ENCODE measurements at regions not wholly inside any gene's neighbourhood (a gene's known extent, or its start where the extent isn't known, plus 50 kb on each side); places are given as distances from the start of the nearest gene placed in this dataset.

DNA sequence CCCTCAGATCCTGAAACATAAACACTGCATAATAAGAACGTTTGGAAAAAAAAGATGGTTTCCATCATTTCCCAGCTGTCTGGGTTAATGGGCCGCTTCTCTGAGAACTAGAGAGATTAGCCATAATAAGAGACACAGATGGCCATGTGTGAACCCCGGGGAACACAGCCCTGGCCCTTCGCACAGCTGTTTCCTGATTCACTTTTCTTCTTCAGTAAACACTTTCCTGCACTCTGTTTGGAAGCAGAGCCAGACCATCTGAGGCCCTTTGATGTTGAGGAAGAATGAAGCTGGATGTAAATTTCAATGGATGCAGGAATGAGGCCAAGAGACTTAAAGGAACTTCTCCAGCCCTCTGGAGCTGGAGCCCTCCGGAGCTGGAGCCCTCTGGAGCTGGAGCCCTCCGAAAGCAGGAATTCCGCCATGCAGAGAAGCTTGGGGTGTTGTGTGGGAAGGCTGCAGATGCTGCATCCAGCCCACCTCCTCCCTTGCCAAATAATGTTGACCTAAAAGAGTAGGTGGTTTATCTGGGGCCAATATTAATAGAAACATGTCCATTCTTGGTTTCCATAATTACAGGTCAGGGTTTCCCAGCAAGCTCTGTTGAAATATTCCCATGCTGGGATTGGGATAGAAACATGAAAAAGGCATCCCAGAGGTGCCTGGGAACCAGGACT is 218.9 kb downstream of the NXNL2 start:
- no peak overlapping the region for H3K4me2 ChIP-seq
- no peaks in the 10 kb centered on the region; the same call in 2 of the 3 replicates for H3K4me1 ChIP-seq
- WGBS (ENCODE audit: missing lambda C conversion rate), result 68% methylated on average over 7 of the region's 7 CpGs
- ATAC-seq (no peak), FAIRE-seq (no peak), DNase-seq (ENCODE audit: low read depth in 1 of 2, low spot score in 1 of 2) (no peak)
- ChIA-PET CTCF (interaction anchor here (0.9 to 1.4 kb wide), 2 partner anchors 10 to 248 kb away, joined by 3 read pairs; no protein-coding TSS in a partner anchor), POLR2A (interaction anchor here (0.7 kb wide), 1 partner anchor 21 kb away, joined by 3 read pairs; no protein-coding TSS in a partner anchor)
- no peaks in the 10 kb centered on the region for H3K9me3 ChIP-seq
- no peak overlapping the region; a peak in 1 of 6 replicates for H3K27ac ChIP-seq
- TF ChIP-seq ZSCAN20 (CRISPR knock-in tag; IDR thresholded peaks at IDR 0.05) (no peak), MAZ (IDR thresholded peaks at IDR 0.05; ENCODE audit: borderline replicate concordance, low read depth, low read length) (no peak), POLR2AphosphoS2 (conservative IDR thresholded peaks at IDR 0.05; ENCODE audit: low read length) (no peak), HDAC2 (IDR thresholded peaks at IDR 0.05) (no peak), POLR2A (IDR thresholded peaks at IDR 0.05; ENCODE audit: low read length) (no peak), JUN (IDR thresholded peaks at IDR 0.05) (no peak), NPAS2 (CRISPR knock-in tag; IDR thresholded peaks at IDR 0.05; ENCODE audit: borderline replicate concordance) (no peak), ESRRA (IDR thresholded peaks at IDR 0.05; ENCODE audit: borderline replicate concordance, low read length) (no peak), CEBPB (IDR thresholded peaks at IDR 0.05) (no peak), RAD21 (conservative IDR thresholded peaks at IDR 0.05 in 1 of 2, IDR thresholded peaks at IDR 0.05 in 1 of 2) (no peak), PHF8 (IDR thresholded peaks at IDR 0.05; ENCODE audit: borderline replicate concordance, low read depth) (no peak), CBX2 (IDR thresholded peaks at IDR 0.05; ENCODE audit: borderline replicate concordance, low read depth) (no peak), KDM5A (IDR thresholded peaks at IDR 0.05) (no peak), MAFK (IDR thresholded peaks at IDR 0.05; ENCODE audit: partially characterized antibody) (no peak), RARB (CRISPR knock-in tag; IDR thresholded peaks at IDR 0.05) (no peak), EHF (CRISPR knock-in tag; IDR thresholded peaks at IDR 0.05) (no peak), KDM1A (IDR thresholded peaks at IDR 0.05; ENCODE audit: low read depth) (no peak), HEYL (CRISPR knock-in tag; IDR thresholded peaks at IDR 0.05) (no peak), FOSB (CRISPR knock-in tag; IDR thresholded peaks at IDR 0.05) (no peak)
- TF ChIP-seq, protein P1, sequence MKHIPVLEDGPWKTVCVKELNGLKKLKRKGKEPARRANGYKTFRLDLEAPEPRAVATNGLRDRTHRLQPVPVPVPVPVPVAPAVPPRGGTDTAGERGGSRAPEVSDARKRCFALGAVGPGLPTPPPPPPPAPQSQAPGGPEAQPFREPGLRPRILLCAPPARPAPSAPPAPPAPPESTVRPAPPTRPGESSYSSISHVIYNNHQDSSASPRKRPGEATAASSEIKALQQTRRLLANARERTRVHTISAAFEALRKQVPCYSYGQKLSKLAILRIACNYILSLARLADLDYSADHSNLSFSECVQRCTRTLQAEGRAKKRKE (CRISPR knock-in tag; IDR thresholded peaks at IDR 0.05; ENCODE audit: low read depth), result no peak
- no peak overlapping the region for H3K4me3 ChIP-seq

GRCh38 chr9:88754452-88754851 is 219.5 kb downstream of the NXNL2 start:
- ATAC-seq, result no peak
- Histone ChIP-seq H3K9me3 (no peaks in the 10 kb centered on the region), H3K4me2 (no peak overlapping the region), H3K27ac (no peak overlapping the region), H3K4me3 (no peak overlapping the region), H3K4me1 (no peaks in the 10 kb centered on the region)
- WGBS (ENCODE audit: missing lambda C conversion rate), result 90% methylated on average over 13 of the region's 13 CpGs
- ChIA-PET POLR2A (no interaction called here), CTCF (interaction anchor here (0.9 to 1.4 kb wide), 2 partner anchors 10 to 247 kb away, joined by 3 read pairs; no protein-coding TSS in a partner anchor)
- no peak for FAIRE-seq
- no peak for DNase-seq (ENCODE audit: low read depth in 1 of 2, low spot score in 1 of 2)
- TF ChIP-seq, protein P2, sequence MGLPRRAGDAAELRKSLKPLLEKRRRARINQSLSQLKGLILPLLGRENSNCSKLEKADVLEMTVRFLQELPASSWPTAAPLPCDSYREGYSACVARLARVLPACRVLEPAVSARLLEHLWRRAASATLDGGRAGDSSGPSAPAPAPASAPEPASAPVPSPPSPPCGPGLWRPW (IDR thresholded peaks at IDR 0.05), result no peak
- TF ChIP-seq ZNF302 (CRISPR knock-in tag; IDR thresholded peaks at IDR 0.05) (no peak), HOXB13 (CRISPR knock-in tag; IDR thresholded peaks at IDR 0.05; ENCODE audit: low read depth) (no peak), FOSL2 (IDR thresholded peaks at IDR 0.05) (no peak), FOSL2 (CRISPR knock-in tag; IDR thresholded peaks at IDR 0.05) (no peak), PBX3 (IDR thresholded peaks at IDR 0.05) (no peak), MYC (IDR thresholded peaks at IDR 0.05; ENCODE audit: borderline replicate concordance, low read length) (no peak), PHF8 (IDR thresholded peaks at IDR 0.05; ENCODE audit: borderline replicate concordance, low read depth) (no peak), JUN (IDR thresholded peaks at IDR 0.05) (no peak), RAD21 (conservative IDR thresholded peaks at IDR 0.05 in 1 of 2, IDR thresholded peaks at IDR 0.05 in 1 of 2) (no peak)
- TF ChIP-seq, protein P3, sequence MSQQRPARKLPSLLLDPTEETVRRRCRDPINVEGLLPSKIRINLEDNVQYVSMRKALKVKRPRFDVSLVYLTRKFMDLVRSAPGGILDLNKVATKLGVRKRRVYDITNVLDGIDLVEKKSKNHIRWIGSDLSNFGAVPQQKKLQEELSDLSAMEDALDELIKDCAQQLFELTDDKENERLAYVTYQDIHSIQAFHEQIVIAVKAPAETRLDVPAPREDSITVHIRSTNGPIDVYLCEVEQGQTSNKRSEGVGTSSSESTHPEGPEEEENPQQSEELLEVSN (IDR thresholded peaks at IDR 0.05; ENCODE audit: borderline replicate concordance, low read depth), result no peak
- TF ChIP-seq, protein P4, sequence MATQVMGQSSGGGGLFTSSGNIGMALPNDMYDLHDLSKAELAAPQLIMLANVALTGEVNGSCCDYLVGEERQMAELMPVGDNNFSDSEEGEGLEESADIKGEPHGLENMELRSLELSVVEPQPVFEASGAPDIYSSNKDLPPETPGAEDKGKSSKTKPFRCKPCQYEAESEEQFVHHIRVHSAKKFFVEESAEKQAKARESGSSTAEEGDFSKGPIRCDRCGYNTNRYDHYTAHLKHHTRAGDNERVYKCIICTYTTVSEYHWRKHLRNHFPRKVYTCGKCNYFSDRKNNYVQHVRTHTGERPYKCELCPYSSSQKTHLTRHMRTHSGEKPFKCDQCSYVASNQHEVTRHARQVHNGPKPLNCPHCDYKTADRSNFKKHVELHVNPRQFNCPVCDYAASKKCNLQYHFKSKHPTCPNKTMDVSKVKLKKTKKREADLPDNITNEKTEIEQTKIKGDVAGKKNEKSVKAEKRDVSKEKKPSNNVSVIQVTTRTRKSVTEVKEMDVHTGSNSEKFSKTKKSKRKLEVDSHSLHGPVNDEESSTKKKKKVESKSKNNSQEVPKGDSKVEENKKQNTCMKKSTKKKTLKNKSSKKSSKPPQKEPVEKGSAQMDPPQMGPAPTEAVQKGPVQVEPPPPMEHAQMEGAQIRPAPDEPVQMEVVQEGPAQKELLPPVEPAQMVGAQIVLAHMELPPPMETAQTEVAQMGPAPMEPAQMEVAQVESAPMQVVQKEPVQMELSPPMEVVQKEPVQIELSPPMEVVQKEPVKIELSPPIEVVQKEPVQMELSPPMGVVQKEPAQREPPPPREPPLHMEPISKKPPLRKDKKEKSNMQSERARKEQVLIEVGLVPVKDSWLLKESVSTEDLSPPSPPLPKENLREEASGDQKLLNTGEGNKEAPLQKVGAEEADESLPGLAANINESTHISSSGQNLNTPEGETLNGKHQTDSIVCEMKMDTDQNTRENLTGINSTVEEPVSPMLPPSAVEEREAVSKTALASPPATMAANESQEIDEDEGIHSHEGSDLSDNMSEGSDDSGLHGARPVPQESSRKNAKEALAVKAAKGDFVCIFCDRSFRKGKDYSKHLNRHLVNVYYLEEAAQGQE (IDR thresholded peaks at IDR 0.05), result no peak
